Testis (tissue), 2 donors: ENCODE measurements at regions not wholly inside any gene's neighbourhood (a gene's known extent, or its start where the extent isn't known, plus 50 kb on each side); places are given as distances from the start of the nearest gene placed in this dataset.

Experiments
- POLR2A ChIP-seq: fragments of 450-650 bp; IDR thresholded peaks from one replicate; pipeline ENCODE4 v1.6.1; 2017; ENCODE audit warnings: antibody characterized with exemption, mild to moderate bottlenecking, moderate library complexity
- TF ChIP-seq, protein P1 (sequence below), 3 experiments: fragments of 450-650 bp in 2 of 3; fragments of 200-600 bp in 1 of 3; sonication (generic) in 1 of 3; IDR thresholded peaks; one replicate each; pipeline ENCODE4 v1.5.1; 2016 to 2019; ENCODE audit warnings: antibody characterized with exemption in 3 of 3, mild to moderate bottlenecking in 2 of 3, moderate library complexity in 1 of 3

DNA sequence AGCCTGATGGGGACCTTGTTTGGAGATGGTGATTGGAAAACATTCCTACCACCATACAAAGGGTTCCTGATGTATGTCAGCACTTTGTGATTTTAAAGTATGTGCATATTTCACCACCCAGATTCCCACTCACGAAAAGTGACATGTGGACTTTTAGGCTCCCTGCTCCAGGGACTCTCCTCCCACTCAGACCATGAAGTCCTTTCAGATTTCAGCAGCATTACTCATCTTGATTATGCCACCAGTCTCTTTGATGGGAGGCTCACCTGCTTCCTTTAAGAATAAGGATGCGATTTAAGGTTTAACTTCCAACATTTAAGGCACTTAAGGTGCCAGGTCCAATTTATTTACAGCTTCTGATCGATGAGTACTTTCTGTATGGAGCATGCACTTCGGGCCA lies 204.4 kb downstream of the PPARGC1A start:
- TF ChIP-seq, protein P1, sequence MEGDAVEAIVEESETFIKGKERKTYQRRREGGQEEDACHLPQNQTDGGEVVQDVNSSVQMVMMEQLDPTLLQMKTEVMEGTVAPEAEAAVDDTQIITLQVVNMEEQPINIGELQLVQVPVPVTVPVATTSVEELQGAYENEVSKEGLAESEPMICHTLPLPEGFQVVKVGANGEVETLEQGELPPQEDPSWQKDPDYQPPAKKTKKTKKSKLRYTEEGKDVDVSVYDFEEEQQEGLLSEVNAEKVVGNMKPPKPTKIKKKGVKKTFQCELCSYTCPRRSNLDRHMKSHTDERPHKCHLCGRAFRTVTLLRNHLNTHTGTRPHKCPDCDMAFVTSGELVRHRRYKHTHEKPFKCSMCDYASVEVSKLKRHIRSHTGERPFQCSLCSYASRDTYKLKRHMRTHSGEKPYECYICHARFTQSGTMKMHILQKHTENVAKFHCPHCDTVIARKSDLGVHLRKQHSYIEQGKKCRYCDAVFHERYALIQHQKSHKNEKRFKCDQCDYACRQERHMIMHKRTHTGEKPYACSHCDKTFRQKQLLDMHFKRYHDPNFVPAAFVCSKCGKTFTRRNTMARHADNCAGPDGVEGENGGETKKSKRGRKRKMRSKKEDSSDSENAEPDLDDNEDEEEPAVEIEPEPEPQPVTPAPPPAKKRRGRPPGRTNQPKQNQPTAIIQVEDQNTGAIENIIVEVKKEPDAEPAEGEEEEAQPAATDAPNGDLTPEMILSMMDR (IDR thresholded peaks at IDR 0.05): no peak
- TF ChIP-seq POLR2A: no peak
